ENCODE measurements at regions not wholly inside any gene's neighbourhood (a gene's known extent, or its start where the extent isn't known, plus 50 kb on each side); places are given as distances from the start of the nearest gene placed in this dataset.

DNA sequence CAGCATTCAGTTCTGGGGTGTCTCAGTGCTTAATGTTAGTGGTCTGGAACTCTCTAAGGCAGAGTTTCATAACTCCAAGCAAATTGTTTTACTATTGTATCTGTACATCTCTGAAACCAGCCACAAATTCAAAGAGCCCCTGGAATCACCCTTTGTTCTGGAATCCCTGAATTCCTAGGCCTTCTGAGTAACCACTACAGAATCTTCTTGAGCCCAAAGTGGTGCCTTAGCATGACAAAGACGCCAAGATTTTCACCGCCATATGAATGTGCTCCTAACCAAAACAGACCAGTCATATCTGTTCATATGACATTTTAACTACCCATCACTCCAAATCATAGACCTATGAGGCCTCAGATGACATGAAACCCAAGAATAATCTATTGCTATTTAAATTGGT is 668.1 kb downstream of the EPHA4 start:
- H3K36me3 Mint-ChIP-seq (ENCODE audit: low read depth): no peaks in the 10 kb centered on the region
- no peaks in the 10 kb centered on the region for H3K9me3 Mint-ChIP-seq
- no peak overlapping the region for H3K27ac Mint-ChIP-seq (ENCODE audit: unreplicated experiment)
- TF ChIP-seq, protein P1, sequence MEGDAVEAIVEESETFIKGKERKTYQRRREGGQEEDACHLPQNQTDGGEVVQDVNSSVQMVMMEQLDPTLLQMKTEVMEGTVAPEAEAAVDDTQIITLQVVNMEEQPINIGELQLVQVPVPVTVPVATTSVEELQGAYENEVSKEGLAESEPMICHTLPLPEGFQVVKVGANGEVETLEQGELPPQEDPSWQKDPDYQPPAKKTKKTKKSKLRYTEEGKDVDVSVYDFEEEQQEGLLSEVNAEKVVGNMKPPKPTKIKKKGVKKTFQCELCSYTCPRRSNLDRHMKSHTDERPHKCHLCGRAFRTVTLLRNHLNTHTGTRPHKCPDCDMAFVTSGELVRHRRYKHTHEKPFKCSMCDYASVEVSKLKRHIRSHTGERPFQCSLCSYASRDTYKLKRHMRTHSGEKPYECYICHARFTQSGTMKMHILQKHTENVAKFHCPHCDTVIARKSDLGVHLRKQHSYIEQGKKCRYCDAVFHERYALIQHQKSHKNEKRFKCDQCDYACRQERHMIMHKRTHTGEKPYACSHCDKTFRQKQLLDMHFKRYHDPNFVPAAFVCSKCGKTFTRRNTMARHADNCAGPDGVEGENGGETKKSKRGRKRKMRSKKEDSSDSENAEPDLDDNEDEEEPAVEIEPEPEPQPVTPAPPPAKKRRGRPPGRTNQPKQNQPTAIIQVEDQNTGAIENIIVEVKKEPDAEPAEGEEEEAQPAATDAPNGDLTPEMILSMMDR (conservative IDR thresholded peaks at IDR 0.05): no peak
- H3K27me3 Mint-ChIP-seq (ENCODE audit: low read depth): no peaks in the 10 kb centered on the region
- no peaks in the 10 kb centered on the region for H3K4me1 Mint-ChIP-seq
- DNase-seq (ENCODE audit: low read depth, low spot score): no peak
- H3K4me3 Mint-ChIP-seq: no peak overlapping the region

DNA sequence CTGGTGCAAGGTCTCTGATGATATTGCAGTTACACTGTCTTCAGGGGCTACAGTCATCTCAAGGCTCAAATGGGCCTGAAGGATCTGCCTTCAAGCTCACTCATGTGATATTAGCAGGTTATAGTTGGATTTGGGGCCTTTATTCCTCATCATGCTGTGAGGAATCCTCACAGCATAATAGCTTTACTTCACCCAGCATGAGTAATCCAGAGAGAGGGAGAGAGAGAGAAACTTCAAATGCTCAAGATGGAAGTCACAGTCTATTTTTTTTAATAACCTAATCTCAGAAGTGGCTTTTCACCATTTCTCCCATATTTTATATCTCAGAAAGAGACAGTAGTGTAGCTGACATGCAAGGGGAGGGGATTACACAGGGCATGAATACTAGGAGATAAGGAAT is 658.7 kb downstream of the EPHA4 start:
- H3K4me1 Mint-ChIP-seq: peaks cover 7% of the 10 kb centered on the region
- H3K9me3 Mint-ChIP-seq: no peaks in the 10 kb centered on the region
- no peak for DNase-seq (ENCODE audit: low read depth, low spot score)
- no peak overlapping the region for H3K4me3 Mint-ChIP-seq
- TF ChIP-seq, protein P1 (conservative IDR thresholded peaks at IDR 0.05): no peak
- H3K27me3 Mint-ChIP-seq (ENCODE audit: low read depth): no peaks in the 10 kb centered on the region
- no peak overlapping the region for H3K27ac Mint-ChIP-seq (ENCODE audit: unreplicated experiment)
- H3K36me3 Mint-ChIP-seq (ENCODE audit: low read depth): no peaks in the 10 kb centered on the region

DNA sequence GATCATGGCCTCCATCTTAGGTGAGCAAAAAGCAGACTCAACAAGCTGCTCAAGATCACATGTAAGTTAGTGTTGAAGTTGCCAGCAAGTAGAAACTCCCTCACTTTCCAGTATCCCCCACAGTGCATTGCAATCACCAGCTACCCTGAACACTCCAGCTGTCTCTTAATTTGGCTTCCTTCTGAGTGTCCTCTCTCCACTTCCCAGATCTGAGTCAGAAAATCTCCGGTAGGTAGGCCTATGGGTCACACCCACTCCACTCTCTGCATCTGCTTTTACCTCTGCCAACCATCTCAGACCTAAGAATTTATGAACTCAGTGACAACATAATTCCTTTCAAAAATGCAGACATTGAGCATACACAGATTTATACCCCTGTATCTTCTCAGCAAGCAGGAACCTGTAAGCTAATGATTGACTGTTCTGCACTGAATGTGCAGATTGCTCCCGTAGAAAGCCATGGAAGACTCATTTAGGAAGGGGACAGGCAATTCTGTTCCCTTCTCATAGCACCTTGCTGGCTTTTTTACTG is 656.9 kb downstream of the EPHA4 start:
- Mint-ChIP-seq H3K4me1 (no peaks in the 10 kb centered on the region), H3K27me3 (ENCODE audit: low read depth) (no peaks in the 10 kb centered on the region), H3K36me3 (ENCODE audit: low read depth) (no peaks in the 10 kb centered on the region), H3K4me3 (no peak overlapping the region), H3K27ac (ENCODE audit: unreplicated experiment) (no peak overlapping the region), H3K9me3 (peaks cover 4% of the 10 kb centered on the region)
- TF ChIP-seq, protein P1 (conservative IDR thresholded peaks at IDR 0.05): no peak
- no peak for DNase-seq (ENCODE audit: low read depth, low spot score)

DNA sequence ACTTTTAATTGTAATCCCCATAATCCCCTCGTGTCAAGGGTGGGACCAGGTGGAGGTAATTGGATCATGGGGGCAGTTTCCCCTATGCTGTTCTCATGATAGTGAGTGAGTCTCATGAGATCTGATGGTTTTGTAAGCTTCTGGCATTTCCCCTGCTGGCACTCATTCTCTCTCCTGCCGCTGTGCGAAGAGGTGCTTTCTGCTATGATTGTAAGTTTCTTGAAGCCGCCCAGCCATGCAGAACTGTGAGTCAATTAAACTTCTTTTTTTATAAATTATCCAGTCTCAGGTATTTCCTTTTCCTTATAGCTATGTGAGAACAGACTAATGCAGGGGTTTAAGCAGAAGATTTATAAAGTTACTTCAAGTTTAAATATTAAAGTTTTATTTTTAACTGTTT is 655.2 kb downstream of the EPHA4 start:
- Mint-ChIP-seq H3K27ac (ENCODE audit: unreplicated experiment) (no peak overlapping the region), H3K4me1 (no peaks in the 10 kb centered on the region), H3K36me3 (ENCODE audit: low read depth) (no peaks in the 10 kb centered on the region), H3K9me3 (peaks cover 4% of the 10 kb centered on the region), H3K4me3 (no peak overlapping the region), H3K27me3 (ENCODE audit: low read depth) (no peaks in the 10 kb centered on the region)
- TF ChIP-seq, protein P1 (conservative IDR thresholded peaks at IDR 0.05): no peak
- DNase-seq (ENCODE audit: low read depth, low spot score): no peak

DNA sequence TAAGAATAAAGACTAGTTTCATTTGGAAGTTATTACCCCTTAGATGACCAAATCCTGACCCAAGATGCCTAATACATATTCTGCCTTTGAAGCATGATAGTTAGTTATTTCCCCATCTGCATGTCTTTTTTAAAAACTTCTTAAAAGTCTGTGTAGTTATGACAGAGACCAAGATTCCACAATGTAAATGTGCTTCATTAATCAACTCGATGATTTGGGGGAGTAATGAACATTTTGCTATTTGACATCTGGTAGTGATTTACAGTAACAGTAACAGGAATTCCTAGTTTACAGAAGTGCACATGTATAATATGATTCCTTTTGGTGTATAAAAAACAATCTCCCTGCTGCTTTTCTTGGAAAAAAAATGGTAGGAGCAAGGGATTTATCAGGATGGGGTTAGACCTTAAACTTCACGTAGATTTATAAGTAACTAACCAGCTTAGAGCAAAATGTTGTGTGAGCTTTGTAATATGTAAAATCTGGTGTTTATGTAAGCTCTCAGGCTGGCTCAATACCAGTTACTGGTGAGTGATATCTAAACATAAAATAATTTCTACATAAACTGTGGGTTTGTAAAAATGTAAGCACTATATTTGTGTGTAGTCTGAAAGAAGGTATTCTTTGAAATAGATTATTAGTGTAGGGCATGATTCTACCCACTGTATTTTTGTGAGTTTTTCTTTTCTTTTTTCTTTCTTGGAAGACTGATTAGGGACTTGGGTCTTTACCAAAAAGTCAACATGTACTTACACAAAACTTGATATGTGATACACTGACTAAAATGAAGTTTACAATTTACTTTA is 641.6 kb downstream of the EPHA4 start:
- Mint-ChIP-seq H3K36me3 (ENCODE audit: low read depth) (peaks cover 15% of the 10 kb centered on the region), H3K4me1 (no peaks in the 10 kb centered on the region), H3K9me3 (peaks cover 16% of the 10 kb centered on the region), H3K27me3 (ENCODE audit: low read depth) (peaks cover 2% of the 10 kb centered on the region), H3K4me3 (no peak overlapping the region), H3K27ac (ENCODE audit: unreplicated experiment) (no peak overlapping the region)
- TF ChIP-seq, protein P1 (conservative IDR thresholded peaks at IDR 0.05): no peak
- DNase-seq (ENCODE audit: low read depth, low spot score): no peak
